Neural cell (in vitro differentiated cells): ENCODE measurements at regions not wholly inside any gene's neighbourhood (a gene's known extent, or its start where the extent isn't known, plus 50 kb on each side); places are given as distances from the start of the nearest gene placed in this dataset.

Experiments
- H2AFZ ChIP-seq: fragments of 200-600, 300-800 bp; sonication (generic), shearing (Covaris generic); 2 replicates; pipeline ENCODE4 v1.6.0; 2014; ENCODE audit warnings: low read depth, mild to moderate bottlenecking, antibody characterized with exemption, low read length, moderate library complexity
- H3F3A ChIP-seq: fragments of 200-600 bp; shearing (Covaris generic); 2 replicates; pipeline ENCODE4 v1.6.1; 2016; ENCODE audit warnings: mild to moderate bottlenecking, moderate library complexity, mixed read lengths, antibody characterized with exemption, low read length; ENCODE audit not compliant: insufficient read depth, poor library complexity, severe bottlenecking
- H3K27ac ChIP-seq: fragments of 200-600, 300-800 bp; sonication (generic), shearing (Covaris generic); 2 replicates; pipeline ENCODE4 v1.5.1; 2014; ENCODE audit warnings: mild to moderate bottlenecking, low read length, moderate library complexity
- H3K27me3 ChIP-seq: fragments of 300-800, 200-600 bp; sonication (generic), shearing (Covaris generic); 2 replicates; pipeline ENCODE4 v1.6.0; 2014; ENCODE audit warnings: mild to moderate bottlenecking, low read depth, low read length, moderate library complexity; ENCODE audit not compliant: insufficient read depth
- H3K36me3 ChIP-seq: fragments of 300-800, 200-600 bp; sonication (generic), shearing (Covaris generic); 2 replicates; pipeline ENCODE4 v1.5.1; 2014; ENCODE audit warnings: mild to moderate bottlenecking, antibody characterized with exemption, low read length, moderate library complexity; ENCODE audit not compliant: insufficient read depth
- H3K4me2 ChIP-seq: fragments of 300-800, 200-600 bp; sonication (generic), shearing (Covaris generic); 2 replicates; pipeline ENCODE4 v1.6.0; 2014; ENCODE audit warnings: mild to moderate bottlenecking, low read length
- H3K4me3 ChIP-seq: fragments of 300-800, 200-600 bp; sonication (generic), shearing (Covaris generic); 2 replicates; pipeline ENCODE4 v1.5.1; 2014; ENCODE audit warnings: mild to moderate bottlenecking, low read length, moderate library complexity
- H3K79me2 ChIP-seq: fragments of 200-600 bp; shearing (Covaris generic); replicated peaks from 2 replicates; pipeline ENCODE4 v1.6.0; 2014; ENCODE audit warnings: mild to moderate bottlenecking, low read length, moderate library complexity; ENCODE audit not compliant: insufficient read depth
- H3K9ac ChIP-seq: fragments of 300-800, 200-600 bp; sonication (generic), shearing (Covaris generic); 2 replicates; pipeline ENCODE4 v1.6.1; 2016; ENCODE audit warnings: mild to moderate bottlenecking, low read length, mixed read lengths
- H3K9me2 ChIP-seq: fragments of 200-600 bp; shearing (Covaris generic); 2 replicates; pipeline ENCODE4 v1.6.1; 2016; ENCODE audit warnings: mild to moderate bottlenecking, low read length, mixed read lengths; ENCODE audit not compliant: insufficient read depth
- H3K9me3 ChIP-seq: fragments of 200-600, 300-800 bp; sonication (generic), shearing (Covaris generic); 2 replicates; pipeline ENCODE4 v1.6.1; 2016; ENCODE audit warnings: mild to moderate bottlenecking, mixed run types, low read length, moderate library complexity, mixed read lengths
- H4K20me1 ChIP-seq: fragments of 200-600 bp; shearing (Covaris generic); 2 replicates; pipeline ENCODE4 v1.6.1; 2016; ENCODE audit warnings: mild to moderate bottlenecking, mixed run types; ENCODE audit not compliant: insufficient read depth
- EP300 ChIP-seq: fragments of 450-650 bp; conservative IDR thresholded peaks from 2 replicates; pipeline ENCODE4 v1.6.1; 2014; ENCODE audit warnings: antibody characterized with exemption, mild to moderate bottlenecking, moderate library complexity; ENCODE audit not compliant: poor library complexity, severe bottlenecking
- EZH2 ChIP-seq: fragments of 200-600, 300-800 bp; shearing (Covaris generic), sonication (generic); IDR thresholded peaks from 2 replicates; pipeline ENCODE4 v1.6.1; 2014; ENCODE audit warnings: antibody characterized with exemption, low read length, borderline replicate concordance, mild to moderate bottlenecking; ENCODE audit not compliant: insufficient read depth, poor library complexity, severe bottlenecking
- MXI1 ChIP-seq: fragments of 450-650 bp; conservative IDR thresholded peaks from 2 replicates; pipeline ENCODE4 v1.6.1; 2014; ENCODE audit warnings: antibody characterized with exemption, mild to moderate bottlenecking; ENCODE audit not compliant: poor library complexity, severe bottlenecking
- POLR2AphosphoS5 ChIP-seq: IDR thresholded peaks from 2 replicates; pipeline ENCODE4 v1.6.1; 2012
- RAD21 ChIP-seq: fragments of 450-650 bp; conservative IDR thresholded peaks from 2 replicates; pipeline ENCODE4 v1.6.1; 2014; ENCODE audit warnings: antibody characterized with exemption, mild to moderate bottlenecking, moderate library complexity
- REST ChIP-seq: IDR thresholded peaks from 2 replicates; pipeline ENCODE4 v1.6.1; 2012; ENCODE audit warnings: borderline replicate concordance
- SMC3 ChIP-seq: fragments of 450-650 bp; conservative IDR thresholded peaks from 2 replicates; pipeline ENCODE4 v1.6.1; 2014; ENCODE audit warnings: antibody characterized with exemption, mild to moderate bottlenecking, moderate library complexity; ENCODE audit not compliant: poor library complexity
- TAF1 ChIP-seq: IDR thresholded peaks from 2 replicates; pipeline ENCODE4 v1.6.1; 2012; ENCODE audit warnings: low read depth
- TF ChIP-seq, protein P1 (sequence below): fragments of 450-650 bp; IDR thresholded peaks from 2 replicates; pipeline ENCODE4 v1.5.1; 2014; ENCODE audit warnings: antibody characterized with exemption, mild to moderate bottlenecking, moderate library complexity; ENCODE audit not compliant: poor library complexity, severe bottlenecking

- no peak for TF ChIP-seq POLR2AphosphoS5
- TF ChIP-seq EP300, result no peak
- TF ChIP-seq, protein P1, sequence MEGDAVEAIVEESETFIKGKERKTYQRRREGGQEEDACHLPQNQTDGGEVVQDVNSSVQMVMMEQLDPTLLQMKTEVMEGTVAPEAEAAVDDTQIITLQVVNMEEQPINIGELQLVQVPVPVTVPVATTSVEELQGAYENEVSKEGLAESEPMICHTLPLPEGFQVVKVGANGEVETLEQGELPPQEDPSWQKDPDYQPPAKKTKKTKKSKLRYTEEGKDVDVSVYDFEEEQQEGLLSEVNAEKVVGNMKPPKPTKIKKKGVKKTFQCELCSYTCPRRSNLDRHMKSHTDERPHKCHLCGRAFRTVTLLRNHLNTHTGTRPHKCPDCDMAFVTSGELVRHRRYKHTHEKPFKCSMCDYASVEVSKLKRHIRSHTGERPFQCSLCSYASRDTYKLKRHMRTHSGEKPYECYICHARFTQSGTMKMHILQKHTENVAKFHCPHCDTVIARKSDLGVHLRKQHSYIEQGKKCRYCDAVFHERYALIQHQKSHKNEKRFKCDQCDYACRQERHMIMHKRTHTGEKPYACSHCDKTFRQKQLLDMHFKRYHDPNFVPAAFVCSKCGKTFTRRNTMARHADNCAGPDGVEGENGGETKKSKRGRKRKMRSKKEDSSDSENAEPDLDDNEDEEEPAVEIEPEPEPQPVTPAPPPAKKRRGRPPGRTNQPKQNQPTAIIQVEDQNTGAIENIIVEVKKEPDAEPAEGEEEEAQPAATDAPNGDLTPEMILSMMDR, result no peak
- no peak for TF ChIP-seq TAF1
- Histone ChIP-seq H3K9me3 (peaks cover 28% of the 10 kb centered on the region), H3K4me2 (no peak overlapping the region)
Observed at GRCh38 chr12:34399631-34400410, 377.5 kb downstream of the ALG10 start.

GRCh38 chr12:34400411-34400881, 378.1 kb downstream of the ALG10 start:
- no peaks in the 10 kb centered on the region for H3F3A ChIP-seq
- H3K9me2 ChIP-seq, result no peaks in the 10 kb centered on the region
- H3K4me3 ChIP-seq, result no peak overlapping the region
- no peaks in the 10 kb centered on the region for H4K20me1 ChIP-seq
- no peaks in the 10 kb centered on the region for H3K36me3 ChIP-seq
- H3K9me3 ChIP-seq, result peaks cover 32% of the 10 kb centered on the region
- TF ChIP-seq EP300 (no peak), EZH2 (no peak), REST (no peak), SMC3 (no peak), MXI1 (no peak), POLR2AphosphoS5 (no peak), RAD21 (no peak), TAF1 (no peak)
- TF ChIP-seq, protein P1, result no peak
- no peaks in the 10 kb centered on the region for H3K79me2 ChIP-seq
- no peak overlapping the region for H3K27ac ChIP-seq
- H3K27me3 ChIP-seq, result no peaks in the 10 kb centered on the region
- no peak overlapping the region for H3K9ac ChIP-seq
- no peak overlapping the region for H2AFZ ChIP-seq
- no peak overlapping the region for H3K4me2 ChIP-seq

More at GRCh38 chr12:34399631-34400410, 377.5 kb downstream of the ALG10 start:
- no peaks in the 10 kb centered on the region for H3K79me2 ChIP-seq
- no peak overlapping the region for H3K4me3 ChIP-seq
- H3K27ac ChIP-seq, result no peak overlapping the region
- H3K36me3 ChIP-seq, result no peaks in the 10 kb centered on the region
- H3F3A ChIP-seq, result no peaks in the 10 kb centered on the region
- H3K9me2 ChIP-seq, result no peaks in the 10 kb centered on the region
- H4K20me1 ChIP-seq, result no peaks in the 10 kb centered on the region
- H3K27me3 ChIP-seq, result no peaks in the 10 kb centered on the region
- no peak overlapping the region for H2AFZ ChIP-seq
- H3K9ac ChIP-seq, result no peak overlapping the region
